Chondrocyte (in vitro differentiated cells): ENCODE measurements at regions not wholly inside any gene's neighbourhood (a gene's known extent, or its start where the extent isn't known, plus 50 kb on each side); places are given as distances from the start of the nearest gene placed in this dataset.

Experiments used
- DNase-seq: peaks from one replicate; pipeline ENCODE4 v3.0.0; 2021; ENCODE audit warnings: mixed read lengths, low spot score
- H3K27ac Mint-ChIP-seq: one replicate; pipeline ENCODE4 v1.8.0; 2021; ENCODE audit warnings: mild to moderate bottlenecking, moderate library complexity, mixed read lengths; ENCODE audit not compliant: unreplicated experiment
- H3K27me3 Mint-ChIP-seq: 2 replicates; pipeline ENCODE4 v1.8.0; 2021; ENCODE audit warnings: low read depth, mixed read lengths
- H3K36me3 Mint-ChIP-seq: 2 replicates; pipeline ENCODE4 v1.8.0; 2021; ENCODE audit warnings: low read depth, mixed read lengths
- H3K4me1 Mint-ChIP-seq: 2 replicates; pipeline ENCODE4 v1.8.0; 2021; ENCODE audit warnings: low read depth, mild to moderate bottlenecking, mixed read lengths
- H3K4me3 Mint-ChIP-seq: one replicate; pipeline ENCODE4 v1.8.0; 2021; ENCODE audit warnings: mild to moderate bottlenecking, moderate library complexity, mixed read lengths; ENCODE audit not compliant: unreplicated experiment
- H3K9me3 Mint-ChIP-seq: 2 replicates; pipeline ENCODE4 v1.8.0; 2021; ENCODE audit warnings: low read depth, mixed read lengths
- CTCF ChIP-seq: fragments of 200-600 bp; sonication (generic); IDR thresholded peaks from 2 replicates; pipeline ENCODE4 v1.5.0; 2021; ENCODE audit warnings: antibody characterized with exemption, mild to moderate bottlenecking, moderate library complexity

- no peaks in the 10 kb centered on the region for H3K4me1 Mint-ChIP-seq
- H3K4me3 Mint-ChIP-seq = no peak overlapping the region
- H3K36me3 Mint-ChIP-seq = no peaks in the 10 kb centered on the region
- peaks cover 22% of the 10 kb centered on the region for H3K9me3 Mint-ChIP-seq
- no peak for TF ChIP-seq CTCF
- no peak for DNase-seq
- H3K27ac Mint-ChIP-seq = no peak overlapping the region
- H3K27me3 Mint-ChIP-seq = no peaks in the 10 kb centered on the region
Measured at GRCh38 chr18:53586923-53587322, 637.5 kb downstream of the MBD2 start.
